Kidney (tissue), 13 donors: ENCODE measurements at regions not wholly inside any gene's neighbourhood (a gene's known extent, or its start where the extent isn't known, plus 50 kb on each side); places are given as distances from the start of the nearest gene placed in this dataset.

ENCODE experiments used
- DNase-seq, 5 donors: peaks; one replicate each; pipeline ENCODE4 v3.0.0-alpha.2; 2013 to 2020
- FAIRE-seq: peaks from 2 replicates; lab custom pipeline; 2012; peaks lifted over from hg19 to GRCh38; lab: Jason Lieb, UNC
- H3K27ac ChIP-seq, 2 donors: one replicate each; pipeline ENCODE4 v1.7.0; 2013; ENCODE audit warnings: low read depth in 2 of 2, low read length in 2 of 2, inconsistent platforms in 1 of 2
- H3K27me3 ChIP-seq: one replicate; pipeline ENCODE4 v1.7.1; 2013; ENCODE audit warnings: low read length, inconsistent platforms; ENCODE audit not compliant: control insufficient read depth, insufficient read depth
- H3K36me3 ChIP-seq, 3 donors: one replicate each; pipeline versions ENCODE4 v1.7.0 to v1.7.1; 2013; ENCODE audit warnings: low read length in 3 of 3, control low read depth in 1 of 3, inconsistent platforms in 1 of 3; ENCODE audit not compliant: insufficient read depth in 3 of 3, control insufficient read depth in 2 of 3
- H3K4me1 ChIP-seq, 3 donors: one replicate each; pipeline versions ENCODE4 v1.7.0 to v1.7.1; 2013; ENCODE audit warnings: low read length in 3 of 3, inconsistent platforms in 1 of 3, low read depth in 1 of 3; ENCODE audit not compliant: control insufficient read depth in 2 of 3, insufficient read depth in 2 of 3
- H3K4me3 ChIP-seq, 3 donors: one replicate each; pipeline versions ENCODE4 v1.7.0 to v1.8.1; 2013; ENCODE audit warnings: low read length in 3 of 3, control low read depth in 1 of 3, inconsistent platforms in 1 of 3
- H3K9ac ChIP-seq, 3 donors: one replicate each; pipeline versions ENCODE4 v1.7.0 to v1.7.1; 2013; ENCODE audit warnings: low read length in 3 of 3, control low read depth in 1 of 3, inconsistent platforms in 1 of 3
- H3K9me3 ChIP-seq, 3 donors: one replicate each; pipeline versions ENCODE4 v1.7.0 to v1.7.1; 2013; ENCODE audit warnings: low read length in 3 of 3, control low read depth in 1 of 3, inconsistent platforms in 1 of 3; ENCODE audit not compliant: control insufficient read depth in 2 of 3, insufficient read depth in 1 of 3
- CTCF ChIP-seq: IDR thresholded peaks from 3 replicates; pipeline ENCODE4 v1.5.1; 2012; ENCODE audit warnings: mild to moderate bottlenecking, moderate library complexity, borderline replicate concordance; ENCODE audit not compliant: insufficient read depth; ENCODE audit errors: extremely low read depth
- intact Hi-C: fragments of 100-400 bp; cut with DNase I; formaldehyde crosslinking; loops from one replicate; pipeline ENCODE4 v1.11.1; 2022
- donor health status: control.
- donor health status: control.
- donor health status: control.
- donor health status: control.
- donor health status: control.
- donor health status: DM: yes; HTN: yes; CAD: no.
- donor health status: Normal renal cell carcinoma (clear cell type).

DNA sequence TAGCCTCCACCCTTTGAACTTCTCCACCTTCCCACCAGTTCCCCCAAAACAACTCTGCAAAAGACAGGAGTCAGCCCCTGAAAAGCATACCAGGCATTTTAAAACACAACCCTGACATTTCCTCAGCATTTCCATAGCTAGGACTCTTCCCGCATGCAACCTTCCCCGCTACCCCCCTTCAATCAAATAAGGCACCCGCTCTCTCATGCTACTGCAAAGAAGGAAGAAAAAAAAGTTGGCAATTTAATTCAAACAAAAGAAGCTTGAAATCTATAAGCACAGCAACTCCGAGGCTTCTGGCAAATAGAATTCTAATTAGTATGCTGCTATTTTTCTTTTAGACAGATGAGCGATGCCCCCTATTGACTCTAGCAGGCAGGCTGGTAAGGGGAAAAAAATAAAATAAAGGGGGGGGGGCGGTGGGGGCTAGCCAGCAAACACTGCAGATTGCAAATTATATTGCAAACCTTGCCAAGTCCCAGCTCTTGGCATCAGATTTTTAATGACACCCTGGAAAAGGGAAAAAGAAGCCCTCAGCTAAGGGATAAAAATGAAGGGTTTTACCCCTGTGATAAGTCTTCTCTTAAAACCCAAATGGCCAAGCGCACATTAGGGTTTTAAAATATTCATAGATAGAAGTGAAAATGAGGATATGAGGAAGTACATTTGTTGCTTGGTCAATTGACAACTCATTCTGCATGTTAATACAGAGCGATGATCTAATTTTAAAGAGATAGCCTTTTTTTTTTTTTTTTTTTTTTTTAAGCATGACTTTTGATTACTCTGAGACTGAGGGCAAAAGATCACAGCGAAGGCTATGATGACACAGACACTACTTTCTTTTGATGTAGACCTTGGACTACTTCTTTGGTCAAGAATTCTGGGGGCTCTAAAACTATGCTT, 255.2 kb downstream of the NR2F2 start:
- peak; percentile 37 for TF ChIP-seq CTCF
- DNase-seq = peak in 2 of 5 donors; percentile 27 to 57
- H3K36me3 ChIP-seq = no peaks in the 10 kb centered on the region

GRCh38 chr15:96586901-96587300, 256.4 kb downstream of the NR2F2 start:
- Histone ChIP-seq H3K4me3 (no peak overlapping the region), H3K9ac (no peak overlapping the region), H3K27ac (no peak overlapping the region), H3K4me1 (no peaks in the 10 kb centered on the region), H3K36me3 (no peaks in the 10 kb centered on the region), H3K9me3 (no peaks in the 10 kb centered on the region), H3K27me3 (no peaks in the 10 kb centered on the region)
- TF ChIP-seq CTCF = no peak
- intact Hi-C loops = no loop called here
- FAIRE-seq (no peak), DNase-seq (no peak)

More for the DNA sequence above, 255.2 kb downstream of the NR2F2 start:
- H3K27me3 ChIP-seq = no peaks in the 10 kb centered on the region
- H3K4me3 ChIP-seq = no peak overlapping the region
- H3K9me3 ChIP-seq = no peaks in the 10 kb centered on the region
- intact Hi-C loops = no loop called here
- no peak overlapping the region for H3K9ac ChIP-seq
- no peaks in the 10 kb centered on the region for H3K4me1 ChIP-seq
- FAIRE-seq = no peak
- no peak overlapping the region for H3K27ac ChIP-seq

DNA sequence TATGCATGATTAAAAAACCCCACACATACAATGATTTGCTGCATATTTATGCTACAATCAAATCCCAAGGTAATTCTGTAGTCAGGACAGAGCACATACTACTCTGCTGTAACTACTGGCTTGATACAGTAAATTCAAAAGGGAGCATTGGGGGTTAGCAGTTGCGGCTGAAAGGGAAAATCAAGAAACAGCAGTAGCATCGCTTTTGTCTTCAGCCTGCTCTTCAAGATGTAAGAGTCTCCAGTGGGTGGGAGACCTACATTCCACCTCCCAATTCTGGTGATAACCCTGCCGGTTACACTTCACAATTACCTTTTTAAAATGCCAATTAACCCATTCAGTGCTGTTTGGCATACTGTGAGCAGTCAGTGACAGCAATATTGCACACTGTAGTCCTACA, 259.4 kb downstream of the NR2F2 start:
- Histone ChIP-seq H3K36me3 (no peaks in the 10 kb centered on the region), H3K27me3 (no peaks in the 10 kb centered on the region), H3K9ac (no peak overlapping the region), H3K27ac (no peak overlapping the region), H3K9me3 (no peaks in the 10 kb centered on the region), H3K4me3 (no peak overlapping the region), H3K4me1 (no peaks in the 10 kb centered on the region)
- DNase-seq (no peak), FAIRE-seq (no peak)
- TF ChIP-seq CTCF = no peak
- intact Hi-C loops = no loop called here
